ENCODE measurements at regions not wholly inside any gene's neighbourhood (a gene's known extent, or its start where the extent isn't known, plus 50 kb on each side); places are given as distances from the start of the nearest gene placed in this dataset.

DNA sequence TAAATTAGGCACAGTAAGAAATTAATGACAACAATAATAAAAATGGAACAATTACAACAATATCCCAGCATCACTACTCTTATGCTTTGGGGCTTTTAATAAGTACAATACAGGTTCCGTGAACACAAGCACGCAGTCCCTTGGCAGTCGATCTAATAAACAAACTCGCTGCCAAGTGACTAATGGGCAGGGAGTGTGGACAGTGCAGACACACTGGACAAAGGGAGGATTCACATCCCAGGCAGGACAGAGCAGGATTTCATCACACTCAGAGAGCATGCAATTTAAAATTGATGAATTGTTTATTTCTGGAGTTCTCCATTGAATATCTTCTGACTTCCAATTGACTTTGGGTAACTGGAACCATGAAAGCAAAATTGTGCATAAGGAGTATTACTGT is 524.1 kb upstream of the CFAP20DC start:
- Mint-ChIP-seq H3K27ac (no peak overlapping the region), H3K4me3 (no peak overlapping the region), H3K9me3 (no peaks in the 10 kb centered on the region), H3K4me1 (peaks cover 15% of the 10 kb centered on the region), H3K36me3 (ENCODE audit: low read depth) (no peaks in the 10 kb centered on the region), H3K27me3 (ENCODE audit: insufficient read depth) (no peaks in the 10 kb centered on the region)
- TF ChIP-seq, protein P1, sequence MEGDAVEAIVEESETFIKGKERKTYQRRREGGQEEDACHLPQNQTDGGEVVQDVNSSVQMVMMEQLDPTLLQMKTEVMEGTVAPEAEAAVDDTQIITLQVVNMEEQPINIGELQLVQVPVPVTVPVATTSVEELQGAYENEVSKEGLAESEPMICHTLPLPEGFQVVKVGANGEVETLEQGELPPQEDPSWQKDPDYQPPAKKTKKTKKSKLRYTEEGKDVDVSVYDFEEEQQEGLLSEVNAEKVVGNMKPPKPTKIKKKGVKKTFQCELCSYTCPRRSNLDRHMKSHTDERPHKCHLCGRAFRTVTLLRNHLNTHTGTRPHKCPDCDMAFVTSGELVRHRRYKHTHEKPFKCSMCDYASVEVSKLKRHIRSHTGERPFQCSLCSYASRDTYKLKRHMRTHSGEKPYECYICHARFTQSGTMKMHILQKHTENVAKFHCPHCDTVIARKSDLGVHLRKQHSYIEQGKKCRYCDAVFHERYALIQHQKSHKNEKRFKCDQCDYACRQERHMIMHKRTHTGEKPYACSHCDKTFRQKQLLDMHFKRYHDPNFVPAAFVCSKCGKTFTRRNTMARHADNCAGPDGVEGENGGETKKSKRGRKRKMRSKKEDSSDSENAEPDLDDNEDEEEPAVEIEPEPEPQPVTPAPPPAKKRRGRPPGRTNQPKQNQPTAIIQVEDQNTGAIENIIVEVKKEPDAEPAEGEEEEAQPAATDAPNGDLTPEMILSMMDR (conservative IDR thresholded peaks at IDR 0.05), result no peak
- 95% methylated on average over 4 of the region's 4 CpGs for WGBS, 2 experiments (ENCODE audit: insufficient coverage in 1 of 2, insufficient read length in 1 of 2)
- no peak overlapping the region for H3K27ac ChIP-seq (ENCODE audit: low read depth, low read length)
- no peaks in the 10 kb centered on the region for H3K27me3 ChIP-seq (ENCODE audit: control insufficient read depth, insufficient read depth, low read length, poor library complexity, severe bottlenecking)
- no peak overlapping the region for H3K9ac ChIP-seq (ENCODE audit: extremely low read depth, low read length, poor library complexity, severe bottlenecking)
- H3K9me3 ChIP-seq (ENCODE audit: control insufficient read depth, low read length), result no peaks in the 10 kb centered on the region
- peaks cover 7% of the 10 kb centered on the region for H3K4me1 ChIP-seq (ENCODE audit: control insufficient read depth, insufficient read depth, low read length)
- H3K4me3 ChIP-seq (ENCODE audit: low read length), result no peak overlapping the region
- H3K36me3 ChIP-seq (ENCODE audit: control insufficient read depth, insufficient read depth, low read length), result no peaks in the 10 kb centered on the region
- DNase-seq, result no peak

DNA sequence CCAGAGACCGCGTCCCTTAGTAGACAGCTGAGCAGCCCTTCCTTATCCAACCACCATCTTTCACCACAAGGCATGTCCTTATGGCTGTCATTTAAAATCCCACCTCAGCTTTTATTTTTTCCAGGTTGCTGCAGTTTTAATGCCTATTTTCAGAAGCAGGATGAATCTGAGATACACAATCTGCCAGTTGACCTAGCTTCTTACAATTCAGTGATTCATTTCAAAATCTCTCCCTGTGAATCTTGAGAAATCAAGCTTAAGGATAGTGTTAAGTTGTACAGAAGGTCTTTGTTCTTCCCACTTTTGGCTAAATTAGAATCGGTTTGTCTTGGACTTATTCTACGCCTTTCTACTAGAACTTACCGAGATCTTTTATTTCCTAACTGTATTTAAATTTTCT is 522.3 kb upstream of the CFAP20DC start:
- TF ChIP-seq, protein P1 (conservative IDR thresholded peaks at IDR 0.05), result no peak
- DNase-seq, result no peak
- H3K4me1 Mint-ChIP-seq, result peaks cover 15% of the 10 kb centered on the region
- Histone ChIP-seq H3K9me3 (ENCODE audit: control insufficient read depth, low read length) (no peaks in the 10 kb centered on the region), H3K4me3 (ENCODE audit: low read length) (no peak overlapping the region), H3K9ac (ENCODE audit: extremely low read depth, low read length, poor library complexity, severe bottlenecking) (no peak overlapping the region), H3K27me3 (ENCODE audit: control insufficient read depth, insufficient read depth, low read length, poor library complexity, severe bottlenecking) (no peaks in the 10 kb centered on the region), H3K27ac (ENCODE audit: low read depth, low read length) (no peak overlapping the region), H3K36me3 (ENCODE audit: control insufficient read depth, insufficient read depth, low read length) (no peaks in the 10 kb centered on the region), H3K4me1 (ENCODE audit: control insufficient read depth, insufficient read depth, low read length) (peaks cover 7% of the 10 kb centered on the region)
- peaks cover 7% of the 10 kb centered on the region for H3K27me3 Mint-ChIP-seq (ENCODE audit: insufficient read depth)
- no peak overlapping the region for H3K27ac Mint-ChIP-seq
- no peaks in the 10 kb centered on the region for H3K36me3 Mint-ChIP-seq (ENCODE audit: low read depth)
- H3K9me3 Mint-ChIP-seq, result no peaks in the 10 kb centered on the region
- 96% methylated on average over 5 of the region's 5 CpGs; no CpG with 5 or more reads in 1 of the 2 experiments for whole genome bisulfite sequencing, 2 experiments (ENCODE audit: insufficient coverage in 1 of 2, insufficient read length in 1 of 2)
- H3K4me3 Mint-ChIP-seq, result no peak overlapping the region

DNA sequence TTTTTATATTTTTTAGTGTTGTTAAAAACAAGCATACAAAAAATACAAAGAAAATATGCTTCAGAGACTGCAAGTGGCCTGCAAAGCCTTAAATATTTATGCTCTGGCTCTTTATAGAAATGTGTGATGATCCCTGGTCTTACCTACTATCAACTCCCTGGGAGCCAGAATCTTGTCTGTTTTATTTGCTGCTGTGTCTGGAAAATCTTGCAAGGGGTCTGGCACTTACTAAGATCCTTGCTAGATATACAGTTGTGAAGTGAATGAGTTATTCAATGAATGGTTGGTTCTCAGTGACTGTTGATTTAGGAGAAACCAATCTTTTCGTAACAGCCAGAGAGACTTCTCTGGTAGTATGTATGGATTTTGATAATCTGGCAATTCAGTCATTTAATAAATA is 521.0 kb upstream of the CFAP20DC start:
- Histone ChIP-seq H3K9me3 (ENCODE audit: control insufficient read depth, low read length) (no peaks in the 10 kb centered on the region), H3K4me1 (ENCODE audit: control insufficient read depth, insufficient read depth, low read length) (peaks cover 7% of the 10 kb centered on the region), H3K4me3 (ENCODE audit: low read length) (no peak overlapping the region), H3K27ac (ENCODE audit: low read depth, low read length) (no peak overlapping the region), H3K27me3 (ENCODE audit: control insufficient read depth, insufficient read depth, low read length, poor library complexity, severe bottlenecking) (no peaks in the 10 kb centered on the region), H3K9ac (ENCODE audit: extremely low read depth, low read length, poor library complexity, severe bottlenecking) (no peak overlapping the region), H3K36me3 (ENCODE audit: control insufficient read depth, insufficient read depth, low read length) (no peaks in the 10 kb centered on the region)
- Mint-ChIP-seq H3K4me1 (peaks cover 15% of the 10 kb centered on the region), H3K27ac (no peak overlapping the region), H3K36me3 (ENCODE audit: low read depth) (no peaks in the 10 kb centered on the region), H3K9me3 (no peaks in the 10 kb centered on the region), H3K27me3 (ENCODE audit: insufficient read depth) (peaks cover 10% of the 10 kb centered on the region), H3K4me3 (no peak overlapping the region)
- WGBS, 2 experiments (ENCODE audit: insufficient coverage in 1 of 2, insufficient read length in 1 of 2), result 80 to 84% methylated on average over 1 of the region's 1 CpG
- TF ChIP-seq, protein P1 (conservative IDR thresholded peaks at IDR 0.05), result no peak
- no peak for DNase-seq

All from endodermal cell (in vitro differentiated cells).